Fibroblast of lung (primary cell): ENCODE measurements at regions not wholly inside any gene's neighbourhood (a gene's known extent, or its start where the extent isn't known, plus 50 kb on each side); places are given as distances from the start of the nearest gene placed in this dataset.
A peak's percentile ranks its signal among the peaks of the same experiment; 100 is the strongest.

Experiments
- DNase-seq, 2 donors: peaks; one replicate each; pipeline versions ENCODE4 v3.0.0 to v3.0.0-alpha.2; 2010; ENCODE audit warnings: low read depth in 2 of 2
- H2AFZ ChIP-seq: 2 replicates; pipeline ENCODE4 v1.5.1; 2012; ENCODE audit warnings: low read length, control low read depth, inconsistent platforms
- H3K27ac ChIP-seq: 2 replicates; pipeline ENCODE4 v1.5.1; 2011; ENCODE audit warnings: low read length, control low read depth; ENCODE audit not compliant: insufficient read depth
- H3K27me3 ChIP-seq: 2 replicates; pipeline ENCODE4 v1.5.1; 2011; ENCODE audit warnings: mild to moderate bottlenecking, low read length; ENCODE audit not compliant: control insufficient read depth, insufficient read depth
- H3K36me3 ChIP-seq: 2 replicates; pipeline ENCODE4 v1.5.1; 2011; ENCODE audit warnings: low read length; ENCODE audit not compliant: control insufficient read depth, insufficient read depth
- H3K4me1 ChIP-seq: 2 replicates; pipeline ENCODE4 v1.5.1; 2011; ENCODE audit warnings: low read length; ENCODE audit not compliant: control insufficient read depth, insufficient read depth; ENCODE audit errors: extremely low read depth
- H3K4me2 ChIP-seq: 2 replicates; pipeline ENCODE4 v1.5.1; 2011; ENCODE audit warnings: low read length, control low read depth; ENCODE audit not compliant: insufficient read depth; ENCODE audit errors: extremely low read depth
- H3K4me3 ChIP-seq, 4 experiments: fragments of 200-600 bp in 1 of 4; sonication (generic) in 1 of 4; replicated peaks in 1 of 4; 2 replicates each; pipeline ENCODE4 v1.5.1; 2011 to 2016; ENCODE audit warnings: low read length in 4 of 4, low read depth in 3 of 4, mild to moderate bottlenecking in 3 of 4, control low read depth in 2 of 4, inconsistent platforms in 1 of 4, mixed read lengths in 1 of 4; ENCODE audit not compliant: insufficient read depth in 1 of 4; ENCODE audit errors: control extremely low read depth in 1 of 4
- H3K79me2 ChIP-seq: 2 replicates; pipeline ENCODE4 v1.5.1; 2012; ENCODE audit warnings: mild to moderate bottlenecking, low read length, inconsistent platforms; ENCODE audit not compliant: control insufficient read depth, insufficient read depth
- H3K9ac ChIP-seq: 2 replicates; pipeline ENCODE4 v1.5.1; 2011; ENCODE audit warnings: mild to moderate bottlenecking, low read length, control low read depth; ENCODE audit not compliant: insufficient read depth
- H3K9me3 ChIP-seq: 2 replicates; pipeline ENCODE4 v1.5.1; 2012; ENCODE audit warnings: low read depth, low read length; ENCODE audit not compliant: control insufficient read depth, insufficient read depth
- H4K20me1 ChIP-seq: 2 replicates; pipeline ENCODE4 v1.5.1; 2011; ENCODE audit warnings: low read length; ENCODE audit not compliant: control insufficient read depth, insufficient read depth; ENCODE audit errors: extremely low read depth
- EZH2 ChIP-seq: IDR thresholded peaks from 2 replicates; pipeline ENCODE4 v1.5.1; 2012; ENCODE audit warnings: low read length, control low read depth, mild to moderate bottlenecking; ENCODE audit errors: missing control alignments
- TF ChIP-seq, protein P1 (sequence below), 2 donors: IDR thresholded peaks in 1 of 2; conservative IDR thresholded peaks in 1 of 2; 1 replicate in 1 of 2; 2 replicates in 1 of 2; pipeline ENCODE4 v1.5.1; 2011 to 2012; ENCODE audit warnings: low read length in 2 of 2, control low read depth in 1 of 2, inconsistent platforms in 1 of 2, low read depth in 1 of 2, mild to moderate bottlenecking in 1 of 2

DNA sequence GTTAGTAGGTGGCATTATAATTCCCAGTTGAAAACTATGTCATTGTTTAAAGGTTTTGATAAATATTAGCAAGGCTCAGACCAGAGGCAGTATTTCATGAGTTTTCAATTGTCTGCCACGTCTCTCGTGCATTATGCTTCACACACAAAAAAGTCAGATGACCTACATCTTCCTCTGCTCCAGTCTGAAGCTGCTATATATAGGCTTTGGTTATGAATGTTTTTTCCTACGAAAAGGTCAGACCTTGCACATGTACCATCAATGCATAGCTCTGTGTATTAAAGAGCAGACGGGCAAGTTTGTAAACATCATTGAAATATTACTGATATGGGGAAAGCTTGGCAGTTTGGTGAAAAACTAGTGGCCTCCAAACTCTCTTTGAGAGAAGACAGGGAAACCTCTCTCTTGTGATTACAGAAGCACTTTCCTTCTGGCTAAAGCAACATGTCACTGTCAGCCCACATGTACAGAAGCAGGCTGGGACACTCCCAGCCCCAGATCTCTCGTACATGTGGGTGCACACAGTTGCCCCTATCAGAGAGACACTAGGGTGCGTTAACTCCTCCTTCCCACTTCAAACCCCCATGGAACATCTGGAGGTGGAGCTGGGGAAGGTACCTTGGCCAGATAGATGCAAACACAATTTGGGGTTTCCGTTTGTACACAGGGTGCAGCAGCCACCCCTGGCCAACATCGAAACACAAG, 184.0 kb upstream of the BCL6 start:
- no peak overlapping the region for H3K9ac ChIP-seq
- H2AFZ ChIP-seq = no peak overlapping the region
- no peaks in the 10 kb centered on the region for H3K27me3 ChIP-seq
- no peaks in the 10 kb centered on the region for H4K20me1 ChIP-seq
- no peak overlapping the region for H3K4me2 ChIP-seq
- H3K9me3 ChIP-seq = no peaks in the 10 kb centered on the region
- no peaks in the 10 kb centered on the region for H3K36me3 ChIP-seq
- H3K4me1 ChIP-seq = no peaks in the 10 kb centered on the region
- H3K79me2 ChIP-seq = no peaks in the 10 kb centered on the region
- H3K4me3 ChIP-seq = no peak overlapping the region
- H3K27ac ChIP-seq = no peak overlapping the region
- no peak for DNase-seq
- no peak for TF ChIP-seq EZH2
- TF ChIP-seq, protein P1, sequence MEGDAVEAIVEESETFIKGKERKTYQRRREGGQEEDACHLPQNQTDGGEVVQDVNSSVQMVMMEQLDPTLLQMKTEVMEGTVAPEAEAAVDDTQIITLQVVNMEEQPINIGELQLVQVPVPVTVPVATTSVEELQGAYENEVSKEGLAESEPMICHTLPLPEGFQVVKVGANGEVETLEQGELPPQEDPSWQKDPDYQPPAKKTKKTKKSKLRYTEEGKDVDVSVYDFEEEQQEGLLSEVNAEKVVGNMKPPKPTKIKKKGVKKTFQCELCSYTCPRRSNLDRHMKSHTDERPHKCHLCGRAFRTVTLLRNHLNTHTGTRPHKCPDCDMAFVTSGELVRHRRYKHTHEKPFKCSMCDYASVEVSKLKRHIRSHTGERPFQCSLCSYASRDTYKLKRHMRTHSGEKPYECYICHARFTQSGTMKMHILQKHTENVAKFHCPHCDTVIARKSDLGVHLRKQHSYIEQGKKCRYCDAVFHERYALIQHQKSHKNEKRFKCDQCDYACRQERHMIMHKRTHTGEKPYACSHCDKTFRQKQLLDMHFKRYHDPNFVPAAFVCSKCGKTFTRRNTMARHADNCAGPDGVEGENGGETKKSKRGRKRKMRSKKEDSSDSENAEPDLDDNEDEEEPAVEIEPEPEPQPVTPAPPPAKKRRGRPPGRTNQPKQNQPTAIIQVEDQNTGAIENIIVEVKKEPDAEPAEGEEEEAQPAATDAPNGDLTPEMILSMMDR (conservative IDR thresholded peaks at IDR 0.05 in 1 of 2, IDR thresholded peaks at IDR 0.05 in 1 of 2; ENCODE audit: low read depth in 1 of 2, low read length in 2 of 2) = no peak

DNA sequence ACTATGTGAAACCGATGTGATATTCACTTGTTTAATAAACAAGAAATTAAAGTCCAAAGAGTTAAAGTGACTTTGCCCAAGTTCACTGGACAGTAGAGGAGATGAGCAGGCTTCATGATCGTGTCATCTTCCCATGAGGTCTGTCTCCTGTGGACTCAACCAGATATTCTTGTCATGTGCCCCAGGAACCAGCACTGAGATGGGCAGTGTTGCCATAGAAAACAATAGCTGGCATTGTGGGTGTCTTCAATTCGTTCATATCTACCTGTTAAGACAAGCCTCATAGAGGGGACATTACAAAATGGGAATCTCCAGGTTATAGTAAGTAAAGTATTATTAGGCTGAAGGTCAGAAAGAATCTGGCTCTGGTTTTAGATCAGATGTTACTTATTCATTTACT, 184.8 kb upstream of the BCL6 start:
- Histone ChIP-seq H3K27ac (no peak overlapping the region), H4K20me1 (no peaks in the 10 kb centered on the region), H3K4me2 (no peak overlapping the region), H3K4me3 (no peak overlapping the region), H3K79me2 (no peaks in the 10 kb centered on the region), H3K36me3 (no peaks in the 10 kb centered on the region), H3K9me3 (no peaks in the 10 kb centered on the region), H3K9ac (no peak overlapping the region), H2AFZ (no peak overlapping the region), H3K4me1 (no peaks in the 10 kb centered on the region), H3K27me3 (no peaks in the 10 kb centered on the region)
- no peak for TF ChIP-seq EZH2
- TF ChIP-seq, protein P1 (conservative IDR thresholded peaks at IDR 0.05 in 1 of 2, IDR thresholded peaks at IDR 0.05 in 1 of 2; ENCODE audit: low read depth in 1 of 2, low read length in 2 of 2) = no peak
- no peak for DNase-seq

DNA sequence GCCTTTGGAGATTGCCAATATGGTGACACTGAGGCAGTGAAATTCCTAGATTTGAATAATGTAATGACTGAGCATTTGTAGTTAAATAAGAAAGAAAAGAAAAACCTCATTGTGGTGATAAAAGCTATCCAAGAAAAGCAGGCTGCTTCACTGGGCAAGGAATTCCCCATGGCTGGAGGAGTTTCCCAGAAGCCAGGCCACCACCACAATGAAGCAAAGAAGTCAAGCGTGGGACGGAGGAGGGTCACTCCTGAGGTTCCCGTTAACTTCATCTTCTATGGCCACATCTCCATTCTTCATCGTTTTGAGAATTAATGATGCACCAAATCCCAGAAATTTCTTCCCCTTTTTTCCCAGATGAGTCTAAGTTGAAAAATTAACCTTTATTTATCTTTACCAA, 185.8 kb upstream of the BCL6 start:
- Histone ChIP-seq H4K20me1 (no peaks in the 10 kb centered on the region), H3K4me1 (no peaks in the 10 kb centered on the region), H3K79me2 (no peaks in the 10 kb centered on the region), H2AFZ (no peak overlapping the region), H3K4me2 (no peak overlapping the region), H3K9me3 (no peaks in the 10 kb centered on the region), H3K9ac (no peak overlapping the region), H3K36me3 (no peaks in the 10 kb centered on the region), H3K4me3 (no peak overlapping the region), H3K27me3 (no peaks in the 10 kb centered on the region), H3K27ac (no peak overlapping the region)
- DNase-seq = peak in 1 of 2 donors; percentile 92
- no peak for TF ChIP-seq EZH2
- TF ChIP-seq, protein P1 (conservative IDR thresholded peaks at IDR 0.05 in 1 of 2, IDR thresholded peaks at IDR 0.05 in 1 of 2; ENCODE audit: low read depth in 1 of 2, low read length in 2 of 2) = no peak
